ENCODE measurements at regions not wholly inside any gene's neighbourhood (a gene's known extent, or its start where the extent isn't known, plus 50 kb on each side); places are given as distances from the start of the nearest gene placed in this dataset.

DNA sequence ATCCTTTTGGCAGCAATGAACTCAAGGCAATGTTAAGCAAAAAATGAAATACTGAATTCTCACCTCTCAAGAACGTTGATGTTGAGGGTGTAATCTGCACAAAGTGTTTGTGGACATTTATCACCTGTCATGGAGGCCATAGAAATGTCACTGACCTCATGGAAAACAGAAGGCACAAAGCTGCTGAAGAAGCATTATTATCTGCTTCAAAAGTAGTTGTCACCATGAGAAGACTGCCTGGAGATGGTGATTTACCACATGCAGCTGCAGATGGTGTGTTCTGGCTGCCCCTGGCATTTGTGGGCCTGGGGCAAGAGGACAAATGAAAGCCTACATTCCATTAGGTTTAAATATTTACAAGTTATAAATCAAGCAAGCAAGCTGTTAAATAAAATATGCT is 116.8 kb upstream of the RPS6KA3 start:
- DNase-seq (ENCODE audit: low spot score): no peak
- TF ChIP-seq, protein P1, sequence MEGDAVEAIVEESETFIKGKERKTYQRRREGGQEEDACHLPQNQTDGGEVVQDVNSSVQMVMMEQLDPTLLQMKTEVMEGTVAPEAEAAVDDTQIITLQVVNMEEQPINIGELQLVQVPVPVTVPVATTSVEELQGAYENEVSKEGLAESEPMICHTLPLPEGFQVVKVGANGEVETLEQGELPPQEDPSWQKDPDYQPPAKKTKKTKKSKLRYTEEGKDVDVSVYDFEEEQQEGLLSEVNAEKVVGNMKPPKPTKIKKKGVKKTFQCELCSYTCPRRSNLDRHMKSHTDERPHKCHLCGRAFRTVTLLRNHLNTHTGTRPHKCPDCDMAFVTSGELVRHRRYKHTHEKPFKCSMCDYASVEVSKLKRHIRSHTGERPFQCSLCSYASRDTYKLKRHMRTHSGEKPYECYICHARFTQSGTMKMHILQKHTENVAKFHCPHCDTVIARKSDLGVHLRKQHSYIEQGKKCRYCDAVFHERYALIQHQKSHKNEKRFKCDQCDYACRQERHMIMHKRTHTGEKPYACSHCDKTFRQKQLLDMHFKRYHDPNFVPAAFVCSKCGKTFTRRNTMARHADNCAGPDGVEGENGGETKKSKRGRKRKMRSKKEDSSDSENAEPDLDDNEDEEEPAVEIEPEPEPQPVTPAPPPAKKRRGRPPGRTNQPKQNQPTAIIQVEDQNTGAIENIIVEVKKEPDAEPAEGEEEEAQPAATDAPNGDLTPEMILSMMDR (IDR thresholded peaks at IDR 0.05; ENCODE audit: extremely low read depth, insufficient read depth, missing control alignments): no peak
- in situ Hi-C loops (cut with MboI; ENCODE audit: low pct_unique_long_range_greater_than_20kb, low sequenced_read_pairs, unreplicated experiment): no loop called here

DNA sequence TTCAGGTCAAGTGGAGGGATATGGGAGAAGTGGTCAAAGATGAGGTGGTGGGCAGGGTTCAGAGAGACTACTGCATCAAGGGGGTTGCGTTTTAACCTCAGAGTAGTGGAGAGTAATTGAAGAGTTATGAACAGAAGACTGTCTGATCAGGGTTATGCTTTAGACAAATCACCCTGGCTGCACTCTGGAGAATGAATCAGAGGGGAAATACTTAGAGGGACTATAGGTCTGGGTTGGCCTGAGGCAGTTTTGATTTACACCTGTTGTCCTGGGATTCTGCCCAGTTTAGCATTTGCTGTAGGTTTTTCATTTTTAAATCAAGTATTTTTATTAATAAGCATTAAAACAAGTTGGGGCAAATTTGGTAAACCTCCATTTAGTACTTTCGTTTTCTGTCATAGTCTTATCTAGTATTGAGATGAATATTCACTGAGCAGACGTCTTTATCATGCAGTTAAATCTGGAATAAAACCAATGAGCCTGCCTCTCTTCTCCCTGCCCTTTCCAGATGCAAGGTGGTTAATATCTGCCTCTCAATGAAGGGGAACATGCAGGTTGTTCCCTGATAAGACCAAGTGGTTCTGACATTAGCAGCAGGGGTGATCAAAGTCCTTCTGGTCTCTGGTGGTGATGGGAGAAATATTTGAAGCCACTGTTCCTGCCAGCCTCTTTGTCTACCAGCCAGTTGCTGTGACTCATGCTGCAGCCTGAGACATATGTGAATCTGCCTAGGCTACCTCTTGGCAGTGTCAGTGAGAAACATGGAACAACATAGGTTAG is 116.0 kb upstream of the RPS6KA3 start:
- DNase-seq (ENCODE audit: low spot score): peak; percentile 13
- in situ Hi-C loops (cut with MboI; ENCODE audit: low pct_unique_long_range_greater_than_20kb, low sequenced_read_pairs, unreplicated experiment): no loop called here
- TF ChIP-seq, protein P1 (IDR thresholded peaks at IDR 0.05; ENCODE audit: extremely low read depth, insufficient read depth, missing control alignments): no peak

DNA sequence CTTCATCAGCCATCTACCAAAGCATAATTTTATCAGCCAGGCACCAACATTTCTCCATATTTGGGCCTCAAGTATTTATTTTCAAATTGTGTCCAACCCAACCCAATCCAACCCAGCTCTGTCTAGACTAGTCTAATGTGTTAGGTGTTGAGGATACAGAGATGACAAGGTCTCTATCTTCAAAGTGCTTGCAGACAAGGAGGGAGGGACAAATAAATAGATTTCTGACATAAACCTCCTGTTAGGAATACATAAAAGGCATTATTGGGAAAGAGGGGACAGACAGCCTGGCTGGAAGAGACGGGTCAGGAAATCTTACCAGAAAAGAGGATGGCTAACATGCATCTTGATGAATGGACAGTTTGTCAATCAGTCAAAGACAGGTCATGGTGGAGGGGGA is 115.4 kb upstream of the RPS6KA3 start:
- in situ Hi-C loops (cut with MboI; ENCODE audit: low pct_unique_long_range_greater_than_20kb, low sequenced_read_pairs, unreplicated experiment): no loop called here
- TF ChIP-seq, protein P1 (IDR thresholded peaks at IDR 0.05; ENCODE audit: extremely low read depth, insufficient read depth, missing control alignments): no peak
- no peak for DNase-seq (ENCODE audit: low spot score)

DNA sequence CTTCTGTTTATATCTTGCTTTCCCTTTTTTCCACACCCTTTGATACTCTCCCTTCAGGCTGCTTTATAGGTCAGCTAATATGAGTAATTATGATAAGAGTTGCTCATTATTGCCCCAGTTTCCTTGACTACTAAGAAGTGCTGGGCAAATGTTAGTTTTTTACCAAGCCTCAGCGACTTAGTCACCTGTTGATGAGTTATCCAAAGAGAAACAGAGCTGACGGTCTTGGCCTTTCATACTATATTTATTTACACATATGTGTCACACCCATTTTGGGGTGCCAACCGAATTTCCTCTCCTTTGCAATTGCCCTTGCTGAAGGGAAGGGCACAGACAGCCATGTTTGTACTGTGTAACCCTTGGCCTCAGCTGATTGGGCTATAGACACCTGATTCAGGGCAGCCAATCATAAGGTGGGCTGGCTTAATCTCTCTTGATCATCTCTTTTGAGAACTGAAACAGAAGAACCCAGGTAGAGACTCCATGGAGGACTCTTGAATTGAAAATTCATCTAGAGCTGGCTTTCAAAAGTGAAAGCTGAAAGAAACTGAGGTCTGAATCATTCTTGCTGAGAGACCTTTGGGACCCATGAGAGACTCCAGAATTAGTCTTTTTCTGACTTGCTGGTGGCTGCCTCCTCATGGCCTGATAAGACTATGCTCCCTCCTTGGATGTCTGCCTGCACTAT is 111.7 kb upstream of the RPS6KA3 start:
- TF ChIP-seq, protein P1 (IDR thresholded peaks at IDR 0.05; ENCODE audit: extremely low read depth, insufficient read depth, missing control alignments): no peak
- DNase-seq (ENCODE audit: low spot score): no peak
- in situ Hi-C loops (cut with MboI; ENCODE audit: low pct_unique_long_range_greater_than_20kb, low sequenced_read_pairs, unreplicated experiment): no loop called here

DNA sequence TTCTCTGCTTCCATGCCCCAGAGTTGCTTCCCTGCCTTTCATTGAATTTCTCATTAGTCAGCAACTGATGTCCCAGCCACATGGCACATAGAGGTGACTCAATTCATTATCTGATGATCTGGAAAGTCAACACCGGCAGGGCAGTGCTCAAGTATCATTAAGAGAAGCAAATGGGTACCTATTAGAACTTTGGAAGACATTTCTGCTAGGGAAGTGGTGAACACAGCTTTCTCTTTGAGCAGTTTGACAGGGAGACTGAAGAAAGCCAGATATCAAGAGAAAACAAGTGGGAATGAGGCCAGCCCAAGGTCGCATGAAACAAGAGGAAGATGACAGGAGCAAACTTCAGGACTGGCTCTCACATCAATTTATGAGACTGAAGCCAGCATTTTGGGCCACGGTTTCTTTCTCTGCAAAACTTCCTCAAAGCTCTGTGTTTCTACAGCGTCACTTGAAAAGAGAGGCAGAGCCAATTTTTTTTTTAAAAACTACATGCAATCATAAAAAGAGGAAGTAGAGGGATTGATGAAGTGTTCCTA is 108.3 kb upstream of the RPS6KA3 start:
- TF ChIP-seq, protein P1 (IDR thresholded peaks at IDR 0.05; ENCODE audit: extremely low read depth, insufficient read depth, missing control alignments): no peak
- in situ Hi-C loops (cut with MboI; ENCODE audit: low pct_unique_long_range_greater_than_20kb, low sequenced_read_pairs, unreplicated experiment): no loop called here
- no peak for DNase-seq (ENCODE audit: low spot score)

DNA sequence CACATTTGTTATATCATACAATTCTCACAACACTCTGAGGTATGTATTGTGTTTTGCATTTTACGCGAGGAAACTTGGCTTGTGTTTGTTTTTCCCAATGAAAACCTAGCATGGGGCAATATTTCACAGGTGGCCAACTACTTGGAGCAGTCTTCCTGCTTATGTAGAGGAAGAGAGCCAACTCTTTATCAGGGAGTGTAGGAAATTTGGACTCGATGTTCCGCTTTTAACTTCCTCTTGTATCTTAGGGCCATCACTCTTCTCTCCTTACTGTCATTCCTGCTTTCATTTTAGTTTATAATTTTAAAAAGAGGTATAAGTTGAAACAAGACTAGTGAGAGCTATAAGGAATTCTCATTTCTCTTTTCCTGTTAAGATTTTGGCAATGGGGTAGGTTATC is 107.7 kb upstream of the RPS6KA3 start:
- TF ChIP-seq, protein P1 (IDR thresholded peaks at IDR 0.05; ENCODE audit: extremely low read depth, insufficient read depth, missing control alignments): no peak
- no peak for DNase-seq (ENCODE audit: low spot score)
- in situ Hi-C loops (cut with MboI; ENCODE audit: low pct_unique_long_range_greater_than_20kb, low sequenced_read_pairs, unreplicated experiment): no loop called here
